GM18870 (cell line): ENCODE measurements at regions not wholly inside any gene's neighbourhood (a gene's known extent, or its start where the extent isn't known, plus 50 kb on each side); places are given as distances from the start of the nearest gene placed in this dataset.

Source experiments
- ATAC-seq: cut with Tn5 transposase; IDR thresholded peaks from one replicate; pipeline ENCODE4 v1.9.1; 2021; ENCODE audit warnings: moderate library complexity; ENCODE audit not compliant: unreplicated experiment

DNA sequence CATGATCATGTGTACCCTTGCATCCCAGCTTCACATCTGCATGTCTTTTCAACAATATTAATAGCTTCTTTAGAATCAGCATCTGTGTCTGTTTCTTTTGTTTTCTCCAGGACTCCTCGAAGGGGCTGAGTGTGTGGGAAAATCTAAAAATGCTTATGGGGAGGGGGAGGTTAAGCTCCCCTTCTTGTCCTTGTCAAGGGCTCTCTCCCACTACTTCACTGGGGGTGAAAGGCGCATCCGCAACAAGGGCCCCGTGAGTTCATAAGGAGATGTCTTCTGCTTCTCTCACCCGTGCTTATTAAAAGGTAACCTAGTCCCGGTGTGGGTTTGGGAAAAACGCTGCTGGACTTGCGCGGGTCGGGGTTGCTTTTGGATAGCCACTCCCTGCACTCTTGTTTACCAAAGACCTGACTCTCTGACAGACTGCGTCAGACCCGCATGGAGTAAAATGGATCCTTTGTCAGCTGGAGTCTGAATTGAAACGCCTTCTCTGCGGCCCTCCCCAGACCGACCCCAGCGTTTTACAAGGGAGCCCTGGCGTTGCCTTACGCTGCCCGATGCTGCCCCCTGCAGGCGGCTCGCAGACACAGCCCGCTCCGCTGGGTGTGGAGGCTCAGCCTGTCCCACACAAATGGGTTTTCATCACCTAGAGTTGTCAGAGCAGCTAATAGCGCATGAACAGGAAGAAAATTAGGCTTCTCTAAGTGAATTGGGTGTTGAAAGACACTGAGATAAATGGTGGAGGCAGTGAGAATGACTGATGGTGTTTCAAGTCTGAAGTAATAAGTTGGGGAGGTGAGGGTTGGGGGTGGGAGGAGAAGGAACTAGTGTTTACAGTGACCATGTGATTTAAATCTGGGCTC lies 53.8 kb downstream of the IER5 start:
- no peak for ATAC-seq

DNA sequence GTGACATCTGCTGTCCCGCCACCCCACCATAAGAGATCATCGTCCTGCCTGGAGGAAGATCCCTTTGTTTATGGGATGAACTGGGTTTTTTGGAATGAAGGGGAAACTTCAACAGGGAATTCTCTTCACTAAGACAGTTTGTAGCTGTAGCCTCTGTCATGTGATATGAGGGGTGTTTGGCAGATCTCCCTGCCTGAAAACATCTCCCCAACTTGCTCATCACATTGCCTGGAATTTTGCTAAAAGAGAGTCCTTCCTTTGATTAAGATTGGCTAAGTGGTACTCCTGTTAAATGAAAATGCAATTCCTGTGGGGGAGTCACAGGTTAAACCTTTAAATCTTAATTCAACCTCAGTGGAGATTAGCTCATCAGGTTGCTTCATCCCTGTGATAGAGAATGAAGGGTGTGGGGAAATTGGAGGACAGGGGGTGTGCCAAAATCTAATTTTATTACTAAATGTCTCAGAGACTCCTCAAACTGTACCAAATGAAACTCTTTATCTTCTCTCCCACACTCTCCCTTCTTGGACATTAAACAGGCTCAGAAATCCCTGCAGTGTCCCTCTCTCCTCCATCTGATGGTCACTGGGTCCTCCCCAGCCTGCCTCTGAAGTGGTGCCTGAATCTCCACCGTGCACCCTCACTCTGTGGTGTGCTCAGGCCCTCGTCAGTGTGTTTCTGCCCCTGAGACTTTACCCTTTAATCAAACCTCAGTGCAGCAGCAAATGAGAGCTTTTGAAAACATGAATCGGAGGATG lies 54.8 kb downstream of the IER5 start:
- ATAC-seq = no peak

DNA sequence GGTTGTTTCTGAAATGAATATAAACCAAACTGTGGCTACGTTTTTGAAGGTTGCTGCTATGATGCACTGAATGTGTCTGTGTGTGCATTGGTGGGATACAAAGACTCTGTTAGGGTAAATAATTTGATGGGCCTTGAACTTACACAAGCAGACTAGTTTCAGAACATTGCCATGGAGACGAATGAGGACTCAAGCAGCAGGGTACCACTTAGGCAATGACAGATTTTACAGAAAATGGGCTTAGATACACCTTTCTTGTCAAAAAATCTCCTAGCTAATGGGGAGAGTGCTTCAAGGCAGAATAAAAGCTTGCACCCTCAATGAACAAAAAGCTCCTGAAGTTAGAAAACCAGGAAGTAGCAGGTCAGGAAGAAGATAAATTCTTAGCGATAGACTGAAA lies 55.7 kb downstream of the IER5 start:
- ATAC-seq = no peak

DNA sequence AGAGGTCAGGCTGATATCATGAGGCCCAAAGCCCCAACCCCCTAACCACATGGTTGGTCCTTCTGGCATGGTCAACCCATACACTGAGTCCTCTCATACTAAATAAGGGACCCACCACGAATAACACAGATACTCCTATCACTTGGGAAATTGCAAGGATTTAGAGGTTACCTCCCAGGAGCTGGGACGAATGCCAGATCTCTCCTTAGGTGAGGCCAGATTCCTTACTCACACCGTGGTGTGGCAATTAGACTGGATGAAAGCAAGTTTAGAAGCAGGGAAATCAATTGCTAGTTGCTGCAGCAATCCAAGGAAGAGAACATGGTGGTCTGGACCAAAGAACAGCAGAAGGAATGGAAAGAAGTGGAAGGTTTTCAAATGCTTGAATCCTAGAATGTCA lies 60.1 kb downstream of the IER5 start:
- no peak for ATAC-seq

DNA sequence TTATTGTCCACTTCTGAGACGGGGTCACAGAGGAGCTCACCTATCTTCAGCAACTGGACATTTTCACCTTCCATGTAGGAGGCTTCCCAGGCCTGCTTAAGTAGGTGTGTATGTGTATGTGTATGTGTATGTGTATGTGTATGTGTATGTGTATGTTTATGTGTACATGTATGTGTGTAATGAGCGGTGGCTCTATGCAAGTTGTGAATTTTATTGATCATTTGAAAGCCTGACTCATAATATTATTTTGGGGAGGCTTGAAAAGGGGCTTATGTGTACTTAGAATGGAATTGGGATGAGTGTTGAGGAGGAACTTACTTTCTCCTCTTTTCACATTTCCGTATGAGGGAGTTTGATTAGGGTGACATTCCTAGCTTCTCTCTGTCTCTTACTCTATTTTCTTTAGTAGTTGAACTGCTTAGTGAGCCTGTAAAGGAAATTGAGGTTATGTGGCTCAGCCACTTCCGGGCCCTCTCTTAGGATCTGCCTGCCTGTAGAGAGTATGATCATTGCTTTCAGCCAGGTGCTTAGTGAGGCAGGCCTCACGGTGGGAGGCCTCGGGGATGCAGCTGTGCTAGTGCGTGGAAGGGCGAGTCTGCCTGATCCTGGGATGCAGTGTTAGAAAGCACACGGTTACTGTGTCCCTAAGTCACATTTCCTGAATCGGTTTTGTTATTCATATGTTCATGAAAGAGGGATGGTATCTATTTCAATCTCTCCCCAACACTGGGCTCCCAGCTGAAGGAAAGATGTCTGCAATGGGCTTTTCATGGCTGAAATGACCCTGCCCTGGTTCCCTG lies 61.0 kb downstream of the IER5 start:
- peak; percentile 61 for ATAC-seq

DNA sequence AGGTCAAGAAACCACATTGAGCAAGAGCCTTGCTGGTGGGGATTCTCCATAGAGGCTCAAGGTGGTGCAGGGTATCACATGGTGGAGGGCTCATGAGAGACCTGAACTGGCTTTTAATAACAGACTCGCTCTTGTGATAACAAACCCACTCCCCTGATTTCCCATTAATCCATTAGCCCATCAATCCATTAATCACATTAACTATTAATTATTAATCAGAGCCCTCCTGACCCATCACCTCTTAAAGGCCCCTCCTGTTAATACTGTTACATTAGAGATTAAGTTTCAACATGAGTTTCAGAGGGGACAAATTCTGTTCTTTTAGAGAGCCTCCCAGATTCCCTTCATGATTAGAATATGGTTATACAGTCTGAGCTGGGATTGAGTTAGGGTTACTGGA lies 61.8 kb downstream of the IER5 start:
- no peak for ATAC-seq

DNA sequence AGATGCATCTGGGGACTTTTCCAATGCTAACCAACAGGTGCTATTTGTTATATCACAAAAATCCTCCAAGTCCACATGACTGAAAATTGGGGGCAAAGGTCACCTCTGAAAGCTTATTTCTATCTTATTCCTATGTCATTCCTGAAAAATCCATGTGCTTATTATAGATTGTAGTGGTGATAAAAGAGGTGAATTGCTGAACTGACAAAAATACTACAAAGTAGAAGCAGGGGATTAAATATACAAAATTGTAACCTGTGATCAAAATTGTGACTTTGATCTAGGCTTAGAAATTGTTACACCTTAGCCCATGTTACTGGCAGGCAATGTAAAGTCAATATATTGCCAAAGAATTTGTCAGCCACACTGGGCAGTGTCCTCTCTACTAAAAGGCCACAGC lies 62.3 kb downstream of the IER5 start:
- ATAC-seq = no peak

DNA sequence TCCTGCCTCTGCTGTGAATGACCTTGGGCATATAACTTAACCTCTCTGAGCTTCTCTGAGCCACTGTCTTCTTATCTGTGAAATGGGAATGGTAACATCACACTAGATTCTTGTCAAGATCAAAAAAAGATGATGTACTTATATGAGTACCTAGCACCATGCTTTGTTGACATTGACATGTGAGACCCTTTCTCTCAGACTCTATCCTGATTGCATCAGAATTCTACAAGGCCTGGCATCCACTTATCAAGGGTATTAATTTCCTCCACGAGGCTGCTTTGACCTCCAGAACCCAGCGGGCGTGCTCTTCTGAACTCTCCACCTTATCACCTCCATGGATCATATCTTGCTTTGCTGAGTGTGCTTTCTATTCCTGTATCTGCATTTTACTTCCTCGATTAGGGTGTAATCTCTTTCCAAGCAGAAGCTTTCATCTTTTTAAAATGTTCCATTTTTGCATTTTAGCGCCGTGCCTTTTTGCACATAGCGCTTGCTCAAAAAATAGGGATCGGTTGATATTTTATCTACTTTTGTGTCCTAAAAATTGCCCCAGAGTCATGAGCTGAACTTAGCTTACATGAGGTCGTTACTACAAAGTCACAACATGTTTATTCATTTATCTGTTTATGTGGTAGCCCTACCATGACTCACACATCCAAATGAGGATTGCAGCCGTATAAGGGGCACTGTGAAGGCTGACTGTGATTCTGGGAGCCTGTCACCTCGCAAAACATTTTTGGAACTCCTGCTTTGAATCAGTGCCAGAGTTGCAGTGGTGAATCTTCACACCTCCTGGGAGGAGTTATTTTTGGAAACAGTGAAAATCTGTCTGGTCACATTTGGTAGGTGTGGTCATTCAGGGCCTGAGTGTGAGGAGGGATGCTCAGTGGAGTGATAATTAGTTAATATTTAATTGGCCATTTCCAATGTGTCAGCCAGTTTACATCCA lies 63.2 kb downstream of the IER5 start:
- peak; percentile 46 for ATAC-seq

DNA sequence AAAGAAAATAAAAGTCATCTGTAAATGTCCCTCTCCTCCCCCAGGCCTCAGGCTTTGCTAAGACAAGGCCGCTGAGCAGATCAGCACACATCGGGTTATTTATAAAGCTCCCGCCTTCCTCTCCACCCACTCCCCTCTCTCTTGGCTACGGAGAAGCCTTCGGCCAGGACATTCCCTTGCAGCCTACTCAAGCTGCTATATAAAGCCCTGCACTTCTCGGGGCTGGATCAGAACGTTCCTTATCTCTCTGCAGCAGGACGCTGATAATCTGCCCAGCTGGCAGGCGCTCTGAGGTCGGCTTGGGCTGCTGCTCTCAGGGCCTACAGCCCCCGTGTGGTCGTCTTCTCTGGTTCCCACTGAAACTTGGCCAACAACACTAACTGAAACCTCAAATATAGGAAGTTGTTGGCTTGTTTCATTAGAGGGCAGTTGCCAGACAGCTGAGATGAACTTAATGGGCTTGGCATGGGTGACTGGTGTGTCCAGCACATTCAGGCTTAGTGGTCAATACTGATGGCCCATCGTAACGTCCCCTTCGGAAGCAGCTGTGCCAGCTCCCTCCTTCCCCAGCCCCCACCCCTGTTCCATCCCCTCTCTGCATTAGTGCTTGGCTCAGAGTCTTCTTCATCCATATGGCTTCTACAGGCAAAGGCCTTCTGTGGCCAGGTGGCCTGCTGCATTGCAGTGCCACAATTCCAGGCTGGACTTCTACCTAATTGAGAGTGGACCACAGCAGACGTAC lies 64.6 kb downstream of the IER5 start:
- ATAC-seq = peak; percentile 45

DNA sequence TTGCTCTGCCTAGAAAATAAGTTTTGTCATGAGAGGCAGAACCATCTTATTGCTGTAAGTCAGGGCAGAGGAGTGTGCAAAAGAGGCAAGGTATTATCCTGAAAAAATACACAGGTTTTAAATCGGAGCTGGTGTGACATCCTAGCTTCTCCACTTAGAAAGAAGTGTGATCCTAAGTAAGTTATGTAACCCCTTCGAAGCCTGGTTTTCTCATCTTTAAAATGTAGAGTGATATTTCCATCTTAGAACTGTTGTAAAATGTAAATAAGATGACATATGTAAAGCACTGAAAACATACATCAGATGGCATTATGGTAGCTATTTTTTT lies 65.1 kb downstream of the IER5 start:
- ATAC-seq = no peak

DNA sequence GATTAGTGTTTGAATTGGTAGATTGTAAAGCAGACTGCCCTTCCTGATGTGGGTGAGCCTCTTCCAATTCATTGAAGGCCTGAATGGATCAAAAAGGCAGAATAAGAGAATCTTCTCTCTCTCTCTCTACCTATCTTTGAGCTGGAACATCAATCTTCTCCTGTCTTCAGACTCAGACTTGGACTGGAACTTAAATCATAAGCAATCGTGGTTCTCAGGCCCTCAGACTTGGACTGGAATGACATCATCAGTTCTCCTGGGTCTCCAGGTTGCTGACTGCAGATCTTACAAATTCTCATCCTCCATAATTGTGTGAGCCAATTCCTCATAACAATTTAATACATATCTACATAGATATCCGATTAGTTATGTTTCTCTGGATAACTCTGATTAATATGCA lies 66.8 kb downstream of the IER5 start:
- no peak for ATAC-seq

DNA sequence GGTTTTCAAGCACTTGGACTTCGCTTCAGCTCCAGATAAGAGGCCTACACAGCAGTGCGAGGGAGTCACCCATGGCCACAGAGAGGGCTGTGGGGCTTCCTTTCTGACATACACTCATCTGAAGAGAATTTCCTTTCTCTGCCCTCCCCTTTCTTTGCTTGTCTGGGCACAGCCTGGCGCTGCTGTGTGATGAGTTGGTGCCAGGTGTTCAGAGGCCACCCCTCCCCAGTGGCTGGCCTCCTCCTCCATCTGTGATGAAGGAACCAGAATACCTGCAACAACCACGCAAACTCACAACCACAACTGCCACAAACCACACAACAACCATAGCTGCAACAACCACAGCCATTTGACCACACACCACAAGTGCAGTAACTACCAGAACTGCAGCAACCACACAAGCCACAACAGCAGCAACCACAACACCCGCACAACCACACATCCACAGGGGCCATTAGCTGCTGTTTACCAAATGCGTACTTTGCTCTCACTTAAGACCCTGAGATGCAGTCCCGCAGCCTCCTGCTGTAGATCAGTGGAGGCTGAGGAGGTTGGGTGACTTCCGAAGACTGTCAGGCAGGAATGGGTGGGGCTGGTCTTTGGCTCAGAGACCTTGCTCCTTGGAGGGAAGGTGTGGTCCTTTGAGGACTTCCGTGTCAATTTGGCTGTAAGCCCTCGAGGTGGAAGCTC lies 71.1 kb downstream of the IER5 start:
- ATAC-seq = no peak

DNA sequence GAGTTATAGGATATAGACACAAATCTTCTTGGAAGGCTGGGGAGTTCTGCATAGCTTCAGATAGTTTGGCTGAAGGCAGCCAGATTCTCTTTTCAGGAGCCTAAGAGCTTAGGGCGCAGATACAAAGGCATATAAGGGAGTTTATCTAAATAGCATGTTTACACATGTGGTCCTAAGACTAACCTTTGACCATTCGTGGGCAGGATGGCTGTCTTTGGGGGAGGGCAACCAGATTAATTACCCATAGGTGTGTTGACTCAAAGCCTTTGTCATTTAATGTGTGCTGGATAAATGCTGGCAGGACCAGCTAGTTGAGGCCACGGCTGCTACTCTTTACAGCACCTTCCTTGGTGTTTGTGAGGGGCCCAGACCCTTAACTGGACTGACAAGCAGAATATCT lies 71.8 kb downstream of the IER5 start:
- no peak for ATAC-seq

DNA sequence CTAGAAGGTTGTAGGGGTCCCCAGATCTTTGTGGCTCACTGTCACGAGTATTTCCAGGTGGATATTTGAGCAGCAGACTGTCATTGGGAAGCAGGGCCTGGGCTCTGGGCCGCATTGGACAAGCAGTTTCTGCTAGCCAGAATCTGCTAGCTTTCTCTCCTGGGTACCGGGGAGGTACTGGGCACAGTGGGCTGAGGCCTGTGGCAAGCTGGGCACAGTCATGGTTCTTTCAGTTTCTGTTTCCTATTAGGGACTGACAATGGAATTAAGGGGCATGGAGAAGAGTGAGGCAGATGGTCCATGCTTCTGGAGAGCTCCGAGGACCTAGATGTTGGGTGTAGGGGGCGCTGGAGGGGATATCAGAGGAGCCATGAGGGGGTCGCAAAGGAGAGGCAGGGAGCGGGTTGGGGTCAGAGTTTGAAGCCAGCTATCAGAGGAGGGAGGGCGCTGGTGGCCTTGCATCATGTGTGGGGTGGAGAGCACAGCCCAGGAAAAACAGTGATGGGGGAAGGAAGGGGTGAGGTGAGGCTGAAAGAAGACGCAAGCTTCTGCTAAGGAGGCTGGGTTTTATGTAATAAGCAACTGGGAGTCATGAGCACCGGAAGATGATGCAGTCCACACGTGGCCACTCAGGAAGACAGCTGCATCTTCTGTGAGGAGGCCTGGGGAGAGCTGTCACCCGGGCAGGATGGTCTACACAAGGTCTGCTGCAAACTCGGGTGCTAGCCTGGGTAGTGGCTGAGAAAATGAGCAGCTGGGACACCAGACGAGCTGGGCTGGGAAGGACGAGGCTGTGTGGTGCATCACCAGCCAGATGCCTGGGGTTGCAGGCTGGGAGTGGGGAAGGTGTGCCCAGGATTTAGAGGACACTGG lies 72.7 kb downstream of the IER5 start:
- no peak for ATAC-seq

DNA sequence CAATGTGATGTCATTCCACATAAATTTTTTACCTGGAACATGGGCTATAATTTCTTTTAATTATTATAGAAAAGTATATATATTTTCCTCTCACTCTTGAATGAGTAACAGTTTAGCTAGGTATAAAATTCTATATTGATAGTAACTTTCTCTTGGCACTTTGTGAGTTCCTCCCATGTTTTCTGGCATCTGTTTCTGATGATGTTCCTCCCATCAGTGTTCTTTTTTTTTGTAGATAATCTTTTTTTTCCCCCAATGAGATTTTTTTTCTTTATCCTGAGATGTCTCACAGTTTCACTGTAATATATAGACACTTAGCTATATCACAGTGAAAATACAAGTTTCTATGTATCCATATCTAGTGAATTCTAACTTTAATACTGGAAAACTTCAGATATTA lies 75.2 kb downstream of the IER5 start:
- ATAC-seq = no peak

DNA sequence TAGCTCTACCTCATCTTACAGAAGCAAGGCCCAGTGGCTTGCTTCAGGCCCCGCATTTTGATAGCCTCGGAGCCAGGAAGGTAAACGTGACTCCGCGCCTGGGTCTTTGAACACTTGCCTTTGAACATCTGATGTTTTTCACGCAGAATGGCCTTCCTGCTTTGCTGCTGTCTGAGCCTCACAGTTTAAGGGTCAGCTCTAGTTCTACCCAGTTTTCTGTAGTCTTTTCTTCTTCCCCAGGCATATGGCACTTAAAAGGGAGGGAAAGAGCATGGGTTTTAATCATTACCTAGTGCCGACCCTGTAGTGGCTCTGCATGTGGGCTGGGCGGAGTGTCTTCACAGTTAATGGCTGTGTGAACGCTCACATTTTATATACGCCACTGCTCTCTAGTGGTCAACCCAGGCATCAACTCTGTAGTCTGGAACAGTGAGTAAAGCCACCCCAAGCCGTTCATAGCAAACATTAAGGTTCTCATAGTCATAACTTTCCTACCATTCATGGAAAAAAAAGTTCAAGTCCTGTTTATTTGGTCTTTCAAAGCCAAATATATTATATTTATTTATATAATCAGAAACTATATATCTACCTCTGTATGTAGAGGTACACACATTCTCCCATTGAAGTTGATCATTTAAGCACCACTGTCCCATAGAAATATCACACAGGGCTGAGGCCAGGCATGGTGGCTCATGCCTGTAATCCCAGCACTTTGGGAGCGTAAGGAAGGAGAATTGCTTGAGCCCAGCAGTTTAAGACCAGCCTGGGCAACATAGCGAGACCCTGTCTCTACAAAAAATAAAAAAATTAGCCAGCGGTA lies 78.1 kb downstream of the IER5 start:
- ATAC-seq = peak; percentile 89

DNA sequence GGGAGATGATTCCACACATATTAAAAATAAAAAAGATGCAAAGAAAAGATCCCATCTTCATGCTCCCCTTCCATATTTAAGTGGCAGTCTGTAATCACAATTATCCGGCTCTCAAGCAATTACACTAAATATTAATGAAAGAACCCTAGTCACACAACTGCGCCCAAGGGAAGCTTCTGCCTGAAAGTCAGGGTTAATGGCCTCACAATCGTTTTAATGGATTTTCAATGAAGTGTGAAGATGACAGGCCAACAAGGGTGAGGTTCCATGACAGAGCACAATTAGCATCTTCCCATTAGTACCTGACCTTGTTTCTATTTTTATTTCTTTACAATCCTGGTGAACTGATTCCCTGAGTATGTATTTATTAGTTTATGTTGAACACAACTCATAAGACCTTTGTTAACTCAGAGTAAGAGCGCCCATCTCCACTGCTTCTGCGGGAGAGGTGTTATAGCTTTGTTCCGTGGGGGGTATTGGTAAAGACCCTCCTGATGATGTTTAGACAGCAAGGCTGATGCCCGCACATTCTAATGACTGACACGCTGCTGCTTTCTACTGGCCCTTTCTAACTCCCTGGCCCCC lies 80.9 kb downstream of the IER5 start:
- ATAC-seq = no peak
